ENCODE measurements at regions not wholly inside any gene's neighbourhood (a gene's known extent, or its start where the extent isn't known, plus 50 kb on each side); places are given as distances from the start of the nearest gene placed in this dataset.

GRCh38 chr3:150038830-150039229 lies 68.1 kb upstream of the PFN2 start:
- no peaks in the 10 kb centered on the region for H3K27me3 ChIP-seq (replicated peaks; ENCODE audit: insufficient read depth, low read depth, low read length, poor library complexity)
- TF ChIP-seq EZH2 (IDR thresholded peaks at IDR 0.05; ENCODE audit: borderline replicate concordance, low read depth, low read length, poor library complexity, severe bottlenecking) (no peak), CTCF (conservative IDR thresholded peaks at IDR 0.05; ENCODE audit: low read depth, low read length) (no peak)
- H3K4me1 ChIP-seq (ENCODE audit: insufficient read depth, low read length, poor library complexity, severe bottlenecking) = no peaks in the 10 kb centered on the region
- no TSS peak for BruUV-seq (replicated peaks)
- DNase-seq (ENCODE audit: low spot score) = no peak
- no peak overlapping the region for H3K27ac ChIP-seq (ENCODE audit: low read depth, low read length, poor library complexity, severe bottlenecking)
- POLR2A ChIA-PET (ENCODE audit: low non-redundant PET) = no interaction called here
- peaks cover 12% of the 10 kb centered on the region for H3K9me3 ChIP-seq (ENCODE audit: low read depth, low read length, poor library complexity, severe bottlenecking)
- intact Hi-C loops (cut with micrococcal nuclease; ENCODE audit: unreplicated experiment) = no loop called here
- no peak overlapping the region for H3K4me3 ChIP-seq (ENCODE audit: low read depth, low read length, poor library complexity, severe bottlenecking)
- CTCF ChIA-PET = no interaction called here
- no peaks in the 10 kb centered on the region for H3K36me3 ChIP-seq (ENCODE audit: insufficient read depth, low read length, poor library complexity, severe bottlenecking)

GRCh38 chr3:150036780-150037179 lies 66.1 kb upstream of the PFN2 start:
- Histone ChIP-seq H3K4me3 (ENCODE audit: low read depth, low read length, poor library complexity, severe bottlenecking) (no peak overlapping the region), H3K27me3 (replicated peaks; ENCODE audit: insufficient read depth, low read depth, low read length, poor library complexity) (no peaks in the 10 kb centered on the region), H3K27ac (ENCODE audit: low read depth, low read length, poor library complexity, severe bottlenecking) (no peak overlapping the region), H3K36me3 (ENCODE audit: insufficient read depth, low read length, poor library complexity, severe bottlenecking) (no peaks in the 10 kb centered on the region), H3K4me1 (ENCODE audit: insufficient read depth, low read length, poor library complexity, severe bottlenecking) (no peaks in the 10 kb centered on the region), H3K9me3 (ENCODE audit: low read depth, low read length, poor library complexity, severe bottlenecking) (peaks cover 3% of the 10 kb centered on the region)
- POLR2A ChIA-PET (ENCODE audit: low non-redundant PET) = no interaction called here
- CTCF ChIA-PET = no interaction called here
- intact Hi-C loops (cut with micrococcal nuclease; ENCODE audit: unreplicated experiment) = no loop called here
- TF ChIP-seq CTCF (conservative IDR thresholded peaks at IDR 0.05; ENCODE audit: low read depth, low read length) = no peak
- no TSS peak for BruUV-seq (replicated peaks)
- DNase-seq (ENCODE audit: low spot score) = no peak

- H3K9me3 ChIP-seq (ENCODE audit: low read depth, low read length, poor library complexity, severe bottlenecking) = no peaks in the 10 kb centered on the region
- ChIA-PET CTCF (no interaction called here), POLR2A (ENCODE audit: low non-redundant PET) (no interaction called here)
- no peak for DNase-seq (ENCODE audit: low spot score)
- no peak overlapping the region for H3K27ac ChIP-seq (ENCODE audit: low read depth, low read length, poor library complexity, severe bottlenecking)
- BruUV-seq (replicated peaks) = no TSS peak
- intact Hi-C loops (cut with micrococcal nuclease; ENCODE audit: unreplicated experiment) = no loop called here
- H3K36me3 ChIP-seq (ENCODE audit: insufficient read depth, low read length, poor library complexity, severe bottlenecking) = no peaks in the 10 kb centered on the region
- H3K27me3 ChIP-seq (replicated peaks; ENCODE audit: insufficient read depth, low read depth, low read length, poor library complexity) = no peaks in the 10 kb centered on the region
- no peaks in the 10 kb centered on the region for H3K4me1 ChIP-seq (ENCODE audit: insufficient read depth, low read length, poor library complexity, severe bottlenecking)
- no peak overlapping the region for H3K4me3 ChIP-seq (ENCODE audit: low read depth, low read length, poor library complexity, severe bottlenecking)
- TF ChIP-seq EZH2 (IDR thresholded peaks at IDR 0.05; ENCODE audit: borderline replicate concordance, low read depth, low read length, poor library complexity, severe bottlenecking) (no peak), CTCF (conservative IDR thresholded peaks at IDR 0.05; ENCODE audit: low read depth, low read length) (no peak)
Measured at GRCh38 chr3:150035910-150036612, 65.4 kb upstream of the PFN2 start.
